SW 1271 (cell line): ENCODE measurements at regions not wholly inside any gene's neighbourhood (a gene's known extent, or its start where the extent isn't known, plus 50 kb on each side); places are given as distances from the start of the nearest gene placed in this dataset.
A peak's percentile ranks its signal among the peaks of the same experiment; 100 is the strongest.

ENCODE experiments used
- DNase-seq, 2 experiments: peaks; one replicate each; lab custom pipeline; 2025; lab: John Stamatoyannopoulos, UW

- DNase-seq = no peak
Measured at GRCh38 chr2:51105811-51106210, 73.9 kb upstream of the NRXN1 start.

GRCh38 chr2:51103205-51103604, 71.3 kb upstream of the NRXN1 start:
- DNase-seq = peak; percentile 4 to 58

- no peak for DNase-seq
Measured at GRCh38 chr2:51093016-51093415, 61.1 kb upstream of the NRXN1 start.

- no peak for DNase-seq
Measured at GRCh38 chr2:51085420-51086068, 53.6 kb upstream of the NRXN1 start.

- DNase-seq = no peak
Measured at GRCh38 chr2:51084750-51085149, 52.8 kb upstream of the NRXN1 start.
